GM21526 (cell line): ENCODE measurements at regions not wholly inside any gene's neighbourhood (a gene's known extent, or its start where the extent isn't known, plus 50 kb on each side); places are given as distances from the start of the nearest gene placed in this dataset.

ENCODE experiments used
- ATAC-seq: cut with Tn5 transposase; IDR thresholded peaks from one replicate; pipeline ENCODE4 v1.9.1; 2021; ENCODE audit warnings: moderate library complexity; ENCODE audit not compliant: unreplicated experiment, low FRiP score

- ATAC-seq: no peak
Measured at GRCh38 chr7:156169474-156170370, 357.5 kb upstream of the SHH start.

- ATAC-seq: no peak
Measured at GRCh38 chr7:156168434-156168833, 356.2 kb upstream of the SHH start.

GRCh38 chr7:156167987-156168386, 355.7 kb upstream of the SHH start:
- no peak for ATAC-seq

GRCh38 chr7:156167417-156167807, 355.1 kb upstream of the SHH start:
- ATAC-seq: no peak

GRCh38 chr7:156166692-156167416, 354.6 kb upstream of the SHH start:
- ATAC-seq: no peak

GRCh38 chr7:156163747-156164146, 351.5 kb upstream of the SHH start:
- ATAC-seq: no peak

- no peak for ATAC-seq
Measured at GRCh38 chr7:156162451-156162850, 350.2 kb upstream of the SHH start.

GRCh38 chr7:156160811-156161210, 348.5 kb upstream of the SHH start:
- ATAC-seq: no peak

- no peak for ATAC-seq
Measured at GRCh38 chr7:156158693-156159092, 346.4 kb upstream of the SHH start.

- ATAC-seq: no peak
Measured at GRCh38 chr7:156158213-156158612, 345.9 kb upstream of the SHH start.

GRCh38 chr7:156157409-156158012, 345.2 kb upstream of the SHH start:
- no peak for ATAC-seq

GRCh38 chr7:156156734-156157408, 344.6 kb upstream of the SHH start:
- no peak for ATAC-seq

GRCh38 chr7:156155988-156156733, 343.9 kb upstream of the SHH start:
- ATAC-seq: no peak

- ATAC-seq: no peak
Measured at GRCh38 chr7:156153590-156153989, 341.3 kb upstream of the SHH start.

- no peak for ATAC-seq
Measured at GRCh38 chr7:156152390-156152789, 340.1 kb upstream of the SHH start.

- ATAC-seq: no peak
Measured at GRCh38 chr7:156151658-156152057, 339.4 kb upstream of the SHH start.

GRCh38 chr7:156151078-156151477, 338.8 kb upstream of the SHH start:
- ATAC-seq: no peak

GRCh38 chr7:156148995-156149394, 336.7 kb upstream of the SHH start:
- ATAC-seq: no peak

- no peak for ATAC-seq
Measured at GRCh38 chr7:156148547-156148946, 336.3 kb upstream of the SHH start.
